GM11168 (cell line): ENCODE measurements at regions not wholly inside any gene's neighbourhood (a gene's known extent, or its start where the extent isn't known, plus 50 kb on each side); places are given as distances from the start of the nearest gene placed in this dataset.
"Not testable (repeated sequence)": the region's sequence is repeated elsewhere in the genome, so short reads cannot be mapped to it uniquely, and the experiment has no call there.

Experiments
- in situ Hi-C: fragments of 300-500 bp; cut with MboI; formaldehyde crosslinking; loops from one replicate; pipeline ENCODE4 v1.12.0; 2022; ENCODE audit warnings: low sequenced_read_pairs; ENCODE audit not compliant: unreplicated experiment

- in situ Hi-C loops: no loop called here
These were observed 272.9 kb downstream of the RWDD3 start for GRCh38 chr1:95506736-95507414.

GRCh38 chr1:95509989-95510388 is 276.0 kb downstream of the RWDD3 start:
- in situ Hi-C loops: no loop called here

- in situ Hi-C loops: no loop called here
These were observed 278.9 kb downstream of the RWDD3 start for GRCh38 chr1:95512925-95513324.

GRCh38 chr1:95517506-95517905 is 283.5 kb downstream of the RWDD3 start:
- in situ Hi-C loops: no loop called here

GRCh38 chr1:95518310-95518709 is 284.3 kb downstream of the RWDD3 start:
- in situ Hi-C loops: no loop called here

GRCh38 chr1:95520390-95520789 is 286.4 kb downstream of the RWDD3 start:
- in situ Hi-C loops: no loop called here

GRCh38 chr1:95532335-95532734 is 298.3 kb downstream of the RWDD3 start:
- in situ Hi-C loops: no loop called here

- in situ Hi-C loops: no loop called here
These were observed 301.0 kb downstream of the RWDD3 start for GRCh38 chr1:95534985-95535384.

- in situ Hi-C loops: no loop called here
These were observed 301.6 kb downstream of the RWDD3 start for GRCh38 chr1:95535614-95536013.

- in situ Hi-C loops: no loop called here
These were observed 302.5 kb downstream of the RWDD3 start for GRCh38 chr1:95536501-95536900.

- in situ Hi-C loops: no loop called here
These were observed 303.2 kb downstream of the RWDD3 start for GRCh38 chr1:95537176-95537575.

- in situ Hi-C loops: not testable (repeated sequence)
These were observed 304.2 kb downstream of the RWDD3 start for GRCh38 chr1:95538242-95538641.

- in situ Hi-C loops: no loop called here
These were observed 308.9 kb downstream of the RWDD3 start for GRCh38 chr1:95542936-95543335.

GRCh38 chr1:95547005-95547404 is 313.0 kb downstream of the RWDD3 start:
- in situ Hi-C loops: no loop called here

GRCh38 chr1:95548211-95548610 is 314.2 kb downstream of the RWDD3 start:
- in situ Hi-C loops: no loop called here

GRCh38 chr1:95551201-95551600 is 317.2 kb downstream of the RWDD3 start:
- in situ Hi-C loops: no loop called here

GRCh38 chr1:95553595-95553994 is 319.6 kb downstream of the RWDD3 start:
- in situ Hi-C loops: no loop called here

- in situ Hi-C loops: no loop called here
These were observed 320.4 kb downstream of the RWDD3 start for GRCh38 chr1:95554408-95554807.

- in situ Hi-C loops: no loop called here
These were observed 324.8 kb downstream of the RWDD3 start for GRCh38 chr1:95558791-95559190.

- in situ Hi-C loops: no loop called here
These were observed 327.3 kb downstream of the RWDD3 start for GRCh38 chr1:95561346-95561745.

- in situ Hi-C loops: no loop called here
These were observed 328.2 kb downstream of the RWDD3 start for GRCh38 chr1:95562230-95562629.

- in situ Hi-C loops: no loop called here
These were observed 338.0 kb downstream of the RWDD3 start for GRCh38 chr1:95572002-95572401.

GRCh38 chr1:95572962-95573361 is 339.0 kb downstream of the RWDD3 start:
- in situ Hi-C loops: no loop called here
